ENCODE measurements at regions not wholly inside any gene's neighbourhood (a gene's known extent, or its start where the extent isn't known, plus 50 kb on each side); places are given as distances from the start of the nearest gene placed in this dataset.

DNA sequence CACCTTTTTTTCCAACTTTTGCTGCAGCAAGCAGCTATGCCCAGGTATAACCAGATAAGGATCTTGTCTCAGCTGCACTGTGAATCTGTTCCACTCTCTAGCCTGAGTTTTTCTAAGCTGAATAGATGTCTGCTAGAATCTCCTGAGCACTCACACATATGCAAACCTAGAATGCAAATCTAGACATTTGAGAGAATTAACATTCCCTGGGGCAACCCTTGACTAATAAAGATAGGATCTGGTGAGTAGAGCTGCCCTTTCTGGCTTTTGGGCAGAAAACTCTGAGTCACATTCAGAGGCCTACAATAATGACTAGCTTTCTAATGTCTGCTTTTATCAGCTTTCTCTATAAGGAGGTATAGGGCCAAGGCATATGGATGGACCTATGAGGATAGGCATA, 61.4 kb upstream of the BARHL2 start:
- TF ChIP-seq POLR2A (IDR thresholded peaks at IDR 0.05): no peak
- TF ChIP-seq, protein P1, sequence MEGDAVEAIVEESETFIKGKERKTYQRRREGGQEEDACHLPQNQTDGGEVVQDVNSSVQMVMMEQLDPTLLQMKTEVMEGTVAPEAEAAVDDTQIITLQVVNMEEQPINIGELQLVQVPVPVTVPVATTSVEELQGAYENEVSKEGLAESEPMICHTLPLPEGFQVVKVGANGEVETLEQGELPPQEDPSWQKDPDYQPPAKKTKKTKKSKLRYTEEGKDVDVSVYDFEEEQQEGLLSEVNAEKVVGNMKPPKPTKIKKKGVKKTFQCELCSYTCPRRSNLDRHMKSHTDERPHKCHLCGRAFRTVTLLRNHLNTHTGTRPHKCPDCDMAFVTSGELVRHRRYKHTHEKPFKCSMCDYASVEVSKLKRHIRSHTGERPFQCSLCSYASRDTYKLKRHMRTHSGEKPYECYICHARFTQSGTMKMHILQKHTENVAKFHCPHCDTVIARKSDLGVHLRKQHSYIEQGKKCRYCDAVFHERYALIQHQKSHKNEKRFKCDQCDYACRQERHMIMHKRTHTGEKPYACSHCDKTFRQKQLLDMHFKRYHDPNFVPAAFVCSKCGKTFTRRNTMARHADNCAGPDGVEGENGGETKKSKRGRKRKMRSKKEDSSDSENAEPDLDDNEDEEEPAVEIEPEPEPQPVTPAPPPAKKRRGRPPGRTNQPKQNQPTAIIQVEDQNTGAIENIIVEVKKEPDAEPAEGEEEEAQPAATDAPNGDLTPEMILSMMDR (IDR thresholded peaks at IDR 0.05): no peak

Data from ovary (tissue), 3 donors.